WI38 (cell line): ENCODE measurements at regions not wholly inside any gene's neighbourhood (a gene's known extent, or its start where the extent isn't known, plus 50 kb on each side); places are given as distances from the start of the nearest gene placed in this dataset.

ENCODE experiments used
- H3K4me3 ChIP-seq: 2 replicates; pipeline ENCODE4 v1.5.1; 2011; ENCODE audit warnings: low read depth, mild to moderate bottlenecking, control low read depth, low read length
- CTCF ChIP-seq: IDR thresholded peaks from 2 replicates; pipeline ENCODE4 v1.5.1; 2012; ENCODE audit warnings: low read depth, mild to moderate bottlenecking, control low read depth, low read length

DNA sequence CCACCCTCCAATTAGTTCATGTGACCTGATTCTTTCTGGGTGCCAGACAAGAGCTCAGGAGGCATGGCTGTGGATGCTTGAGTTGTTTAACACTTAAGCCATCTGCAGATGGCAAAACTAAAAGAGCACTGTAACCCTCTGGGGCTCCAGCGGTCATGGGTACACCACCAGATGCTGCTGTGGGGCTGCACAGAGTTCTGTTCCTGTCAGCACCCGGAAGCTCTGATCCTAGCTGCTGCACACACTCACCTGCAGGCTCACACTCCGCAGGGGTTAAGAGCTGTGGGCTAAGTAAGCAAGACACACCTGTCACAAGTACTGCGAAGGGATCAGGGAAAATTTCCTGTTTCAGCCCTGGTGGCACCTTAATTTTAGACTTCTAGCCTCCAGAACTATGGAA lies 307.8 kb downstream of the C11orf87 start:
- TF ChIP-seq CTCF, result no peak
- no peak overlapping the region for H3K4me3 ChIP-seq

DNA sequence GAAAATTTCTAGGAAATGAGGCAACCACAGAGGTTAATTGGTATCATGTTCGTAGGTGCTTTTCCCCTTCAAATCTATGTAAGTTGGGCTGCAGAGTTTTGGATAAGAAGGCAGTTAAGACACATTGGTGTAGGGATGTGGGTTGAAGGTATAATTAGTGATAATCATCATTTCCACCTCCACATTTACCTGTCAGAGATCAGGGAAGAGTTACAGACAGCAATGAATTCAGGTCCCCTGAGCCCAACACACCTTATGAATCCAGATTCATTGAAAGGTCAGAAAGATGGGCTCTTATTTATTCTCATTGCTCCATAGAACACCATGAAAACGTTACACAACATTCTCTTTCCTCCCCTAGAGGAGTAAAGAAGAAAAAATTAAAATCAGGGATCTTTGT lies 308.7 kb downstream of the C11orf87 start:
- TF ChIP-seq CTCF, result no peak
- H3K4me3 ChIP-seq, result no peak overlapping the region

DNA sequence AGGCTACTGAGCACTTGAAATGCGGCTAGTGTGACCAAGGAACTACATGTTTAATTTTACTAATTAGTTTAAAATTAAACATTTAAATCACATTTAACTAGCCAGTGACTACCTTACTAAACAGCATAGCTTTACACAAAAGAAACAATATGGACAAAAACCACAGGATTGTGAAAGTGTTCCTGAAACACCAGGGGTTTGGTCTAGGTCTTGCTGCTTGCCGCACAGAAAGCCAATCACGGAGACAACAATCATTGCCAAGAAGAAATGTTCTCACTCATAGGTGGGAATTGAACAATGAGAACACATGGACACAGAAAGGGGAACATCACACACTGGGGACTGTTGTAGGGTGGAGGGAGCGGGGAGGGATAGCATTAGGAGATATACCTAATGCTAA lies 309.5 kb downstream of the C11orf87 start:
- TF ChIP-seq CTCF, result no peak
- no peak overlapping the region for H3K4me3 ChIP-seq

DNA sequence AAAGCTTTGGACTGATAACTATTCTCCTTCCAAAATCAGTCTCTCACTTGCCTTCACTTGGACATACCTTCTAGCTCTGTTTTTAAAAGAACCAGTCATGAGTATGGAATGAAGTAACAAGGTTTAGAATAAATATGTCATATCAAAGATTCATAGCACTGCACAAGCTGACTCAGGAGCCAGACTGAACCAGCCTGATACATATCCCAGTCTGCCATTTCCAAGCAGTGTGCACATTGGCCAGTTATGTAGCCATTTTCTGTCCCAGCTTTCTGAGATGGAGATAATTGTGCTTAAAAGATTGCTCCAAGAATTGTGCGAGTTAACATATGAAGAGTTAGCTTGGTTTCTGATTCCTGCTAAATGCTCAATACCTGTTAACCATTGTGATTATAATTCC lies 311.3 kb downstream of the C11orf87 start:
- no peak for TF ChIP-seq CTCF
- no peak overlapping the region for H3K4me3 ChIP-seq

- no peak for TF ChIP-seq CTCF
- no peak overlapping the region for H3K4me3 ChIP-seq
Observed at GRCh38 chr11:109734566-109734965, 312.6 kb downstream of the C11orf87 start.

GRCh38 chr11:109735128-109735527 lies 313.1 kb downstream of the C11orf87 start:
- TF ChIP-seq CTCF, result no peak
- H3K4me3 ChIP-seq, result no peak overlapping the region

GRCh38 chr11:109739379-109739778 lies 317.4 kb downstream of the C11orf87 start:
- no peak for TF ChIP-seq CTCF

More at GRCh38 chr11:109739379-109739778, 317.4 kb downstream of the C11orf87 start:
- H3K4me3 ChIP-seq, result no peak overlapping the region
